RPMI8226 (cell line): ENCODE measurements at regions not wholly inside any gene's neighbourhood (a gene's known extent, or its start where the extent isn't known, plus 50 kb on each side); places are given as distances from the start of the nearest gene placed in this dataset.

Experiments
- DNase-seq: peaks from one replicate; pipeline ENCODE4 v3.0.0-alpha.2; 2015

GRCh38 chr7:84274029-84274638 lies 79.5 kb upstream of the SEMA3A start:
- DNase-seq: peak; percentile 89

DNA sequence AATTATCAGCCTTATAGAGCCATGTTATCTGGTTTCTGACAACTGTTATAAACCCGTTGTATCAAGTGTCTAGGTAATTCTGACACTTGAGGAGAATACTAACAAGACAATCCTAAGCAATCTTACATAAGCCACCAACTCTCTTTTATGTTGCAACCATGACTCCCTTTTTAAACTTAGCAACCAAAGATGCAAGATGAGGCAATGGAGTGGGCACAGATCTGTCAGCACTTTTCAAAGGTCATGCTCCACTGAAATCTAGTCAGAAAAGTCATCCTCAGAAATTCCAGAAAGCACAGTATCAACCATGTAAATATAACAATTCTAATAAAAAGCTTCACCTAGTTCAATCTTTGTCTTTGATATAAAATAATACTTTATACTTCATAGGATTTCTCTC lies 77.0 kb upstream of the SEMA3A start:
- peak; percentile 23 for DNase-seq

- no peak for DNase-seq
These were observed 69.8 kb upstream of the SEMA3A start for GRCh38 chr7:84264396-84264795.

DNA sequence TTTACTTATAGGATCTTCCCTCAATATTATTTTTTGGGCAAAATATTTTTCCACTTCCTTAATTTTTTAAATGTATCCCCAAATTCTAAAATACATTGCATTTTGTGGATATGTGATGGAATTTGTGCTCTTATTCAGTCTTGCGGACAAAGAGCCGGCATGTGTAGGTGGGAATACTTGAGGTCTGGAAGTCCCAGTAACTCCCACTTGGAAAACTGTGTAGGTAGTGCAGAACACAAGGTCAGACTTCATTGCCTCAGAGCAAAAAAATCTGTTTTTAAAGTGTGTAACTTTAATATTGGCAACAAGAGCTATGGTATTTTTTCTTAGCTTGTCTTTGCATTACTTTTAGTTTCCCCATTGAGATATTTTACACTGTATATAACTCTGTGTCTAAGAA lies 68.5 kb upstream of the SEMA3A start:
- no peak for DNase-seq

DNA sequence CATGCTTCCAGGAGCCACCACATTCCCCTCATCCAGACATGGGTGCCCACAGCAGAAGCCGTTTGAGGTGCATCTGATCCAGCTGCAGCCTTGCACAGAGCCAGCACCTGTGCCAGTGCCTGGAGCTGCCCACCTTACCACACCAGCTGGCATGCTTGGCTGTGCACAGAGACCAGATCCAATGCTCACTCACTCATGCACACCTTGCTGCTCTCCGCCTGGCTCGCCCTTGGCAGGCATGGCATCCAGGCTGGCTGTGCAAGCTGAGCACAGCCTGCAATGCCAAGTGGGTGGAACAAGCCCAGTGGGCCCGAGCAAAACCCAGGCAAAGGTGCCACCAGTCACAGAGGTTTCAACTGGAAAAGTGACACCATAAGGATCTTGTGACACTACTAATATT lies 66.9 kb upstream of the SEMA3A start:
- no peak for DNase-seq

DNA sequence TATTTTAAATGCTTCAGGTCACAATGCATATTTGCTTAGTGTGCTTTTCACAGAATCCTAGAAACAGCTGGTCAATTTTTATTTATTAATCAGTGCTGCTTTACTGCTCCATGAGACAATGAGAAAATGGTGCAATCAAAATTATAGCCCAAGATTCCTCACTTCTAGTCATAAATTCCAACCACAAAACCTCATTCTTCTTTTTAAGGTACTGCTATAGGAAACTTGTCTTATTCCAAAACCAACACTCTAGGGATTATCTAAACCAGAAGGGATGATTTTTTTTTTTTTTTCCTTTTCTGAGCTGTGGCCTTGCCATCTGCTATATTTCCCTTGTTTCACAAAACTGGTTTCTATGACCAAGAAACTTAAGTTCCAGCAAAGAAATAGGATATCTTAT lies 64.0 kb upstream of the SEMA3A start:
- no peak for DNase-seq

- no peak for DNase-seq
These were observed 62.0 kb upstream of the SEMA3A start for GRCh38 chr7:84256571-84256971.

DNA sequence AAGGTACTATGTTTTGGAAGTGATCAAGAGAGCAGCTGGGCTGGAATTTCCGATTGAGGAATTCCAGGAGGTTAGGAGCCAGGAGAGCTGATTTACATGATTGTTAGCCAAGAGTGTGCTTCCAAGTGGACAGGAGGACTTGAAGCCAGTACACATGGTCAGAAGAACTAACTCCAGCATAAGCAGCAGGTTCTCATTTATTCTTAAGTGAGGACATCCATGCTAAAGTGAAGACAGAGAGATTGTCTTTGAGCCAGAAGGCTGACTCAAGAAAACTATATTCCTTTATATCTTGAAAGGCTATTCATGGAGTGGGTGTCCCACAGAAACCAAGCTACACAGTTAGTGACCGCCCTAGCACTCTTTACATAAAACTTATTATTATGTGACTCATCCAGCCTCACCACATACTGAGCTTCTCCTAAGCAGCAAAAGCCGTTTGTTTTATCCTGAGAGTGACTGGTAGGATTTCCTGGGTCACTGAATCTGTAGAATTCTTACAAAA lies 56.7 kb upstream of the SEMA3A start:
- DNase-seq: no peak

DNA sequence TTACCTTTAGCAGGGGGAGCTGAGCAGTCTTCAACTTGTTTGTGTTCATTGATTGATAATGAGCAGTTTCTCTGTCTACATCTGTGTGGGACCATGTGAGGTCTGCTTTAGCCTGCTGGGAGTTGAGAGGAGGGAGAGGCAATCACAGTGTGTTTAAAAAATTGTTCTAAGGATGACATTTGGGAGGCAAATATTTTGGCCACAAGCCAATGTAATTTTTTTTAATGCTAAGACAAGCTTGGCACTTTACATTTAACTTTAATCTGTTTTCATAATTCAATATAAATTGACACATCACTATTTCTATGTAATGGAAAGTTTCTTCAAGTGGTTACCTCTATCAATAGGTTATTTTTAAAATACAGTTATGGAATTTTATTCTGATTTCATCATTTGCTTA lies 55.9 kb upstream of the SEMA3A start:
- DNase-seq: no peak

- DNase-seq: no peak
These were observed 55.1 kb upstream of the SEMA3A start for GRCh38 chr7:84249656-84250055.

DNA sequence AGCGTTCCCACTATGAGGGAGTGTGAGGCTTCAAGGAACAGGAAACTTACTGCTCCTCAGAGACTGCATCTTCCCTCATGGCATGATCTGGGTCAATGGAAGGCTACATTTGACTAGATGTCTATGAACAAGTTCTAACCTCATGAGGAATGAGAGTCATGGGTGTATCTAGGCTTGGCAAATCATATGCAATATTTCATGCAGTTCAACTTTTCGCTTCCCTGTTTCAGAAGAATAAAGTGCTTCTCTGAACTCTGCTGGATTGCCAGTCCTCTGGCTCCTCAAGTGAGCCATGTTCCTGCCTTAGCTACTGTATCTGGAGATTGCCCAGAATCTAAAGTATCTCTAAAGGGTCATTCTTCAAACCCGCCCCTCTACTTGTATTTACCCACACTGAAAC lies 54.3 kb upstream of the SEMA3A start:
- peak; percentile 34 for DNase-seq

GRCh38 chr7:84248267-84248666 lies 53.7 kb upstream of the SEMA3A start:
- DNase-seq: peak; percentile 83

DNA sequence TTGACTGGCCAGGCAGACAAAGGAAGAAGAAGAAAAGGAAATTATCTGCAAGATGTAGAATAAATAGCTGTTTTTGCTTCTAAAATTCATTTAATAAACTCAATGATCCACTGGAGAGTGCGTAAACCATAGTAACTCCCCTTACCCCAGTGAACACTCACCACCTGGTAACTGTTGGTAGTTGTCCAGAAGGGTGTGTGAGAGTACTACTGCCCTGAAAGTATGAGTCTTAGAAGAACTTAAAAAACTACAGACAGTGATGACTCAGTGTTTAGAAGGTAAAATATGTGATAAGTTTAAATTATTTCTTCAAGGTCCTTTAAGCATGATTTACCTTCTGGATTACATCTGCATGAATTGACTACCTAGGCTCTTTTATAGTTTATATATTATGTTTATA lies 53.0 kb upstream of the SEMA3A start:
- peak; percentile 32 for DNase-seq

GRCh38 chr7:84245835-84246234 lies 51.2 kb upstream of the SEMA3A start:
- DNase-seq: no peak
